GM21447 (cell line): ENCODE measurements at regions not wholly inside any gene's neighbourhood (a gene's known extent, or its start where the extent isn't known, plus 50 kb on each side); places are given as distances from the start of the nearest gene placed in this dataset.

Experiments used
- ATAC-seq: cut with Tn5 transposase; IDR thresholded peaks from one replicate; pipeline ENCODE4 v1.9.1; 2021; ENCODE audit not compliant: unreplicated experiment

DNA sequence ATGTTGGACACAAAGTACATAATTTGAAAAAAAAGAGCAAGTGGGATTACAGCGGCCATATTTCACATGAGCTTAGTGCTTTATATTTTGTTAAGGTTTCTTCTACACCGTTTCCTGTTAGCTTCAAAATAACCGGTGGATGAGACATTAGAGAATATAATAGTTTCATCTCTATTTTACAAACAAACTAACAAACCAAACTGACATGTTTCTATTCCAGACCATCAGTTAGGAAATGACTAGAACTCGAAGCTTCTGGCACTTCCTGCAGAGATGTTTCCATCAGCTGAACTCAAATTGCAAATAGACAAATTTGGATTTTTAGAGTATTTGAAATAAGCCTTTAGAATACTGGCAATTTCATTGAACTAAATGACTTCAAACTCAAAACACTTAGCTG lies 86.5 kb downstream of the MTRR start:
- no peak for ATAC-seq

DNA sequence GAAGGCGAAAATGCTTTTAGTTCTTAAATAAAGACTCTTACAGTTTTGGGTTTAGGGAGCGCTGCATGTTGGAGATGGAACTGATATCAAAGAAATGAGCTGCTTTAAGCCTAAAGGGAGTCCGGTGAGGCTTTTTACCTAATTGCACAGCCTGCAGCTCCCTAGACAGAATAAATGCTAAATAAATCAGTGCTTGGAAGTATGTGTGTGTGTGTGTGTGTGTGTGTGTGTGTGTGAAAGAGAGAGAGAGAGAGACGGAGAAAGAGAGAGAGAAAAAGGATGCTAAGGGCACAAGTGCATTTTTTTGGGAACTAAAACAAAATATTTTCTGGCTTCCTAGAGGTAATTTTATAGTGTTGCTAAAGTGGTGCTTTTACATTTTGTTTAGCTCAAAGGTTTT lies 88.4 kb downstream of the MTRR start:
- ATAC-seq = no peak

DNA sequence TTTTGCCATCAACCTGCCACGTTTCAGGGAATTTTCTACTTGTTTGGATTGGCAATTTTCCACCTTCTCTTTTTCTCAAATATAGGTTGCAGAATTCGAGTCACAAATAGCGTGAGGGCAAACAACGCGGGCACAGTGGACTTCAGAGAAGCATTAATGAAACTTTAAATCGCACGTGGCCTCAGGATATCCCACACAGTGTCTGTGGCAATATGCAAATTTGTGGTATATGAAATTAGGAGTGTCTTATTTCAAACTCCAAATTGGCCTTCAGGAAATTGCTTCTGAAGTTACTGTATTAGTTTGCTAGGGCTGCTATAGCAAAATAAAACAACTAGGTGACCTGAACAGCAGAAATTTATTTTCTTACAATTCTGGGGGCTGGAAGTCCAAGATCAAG lies 91.2 kb downstream of the MTRR start:
- ATAC-seq = no peak

DNA sequence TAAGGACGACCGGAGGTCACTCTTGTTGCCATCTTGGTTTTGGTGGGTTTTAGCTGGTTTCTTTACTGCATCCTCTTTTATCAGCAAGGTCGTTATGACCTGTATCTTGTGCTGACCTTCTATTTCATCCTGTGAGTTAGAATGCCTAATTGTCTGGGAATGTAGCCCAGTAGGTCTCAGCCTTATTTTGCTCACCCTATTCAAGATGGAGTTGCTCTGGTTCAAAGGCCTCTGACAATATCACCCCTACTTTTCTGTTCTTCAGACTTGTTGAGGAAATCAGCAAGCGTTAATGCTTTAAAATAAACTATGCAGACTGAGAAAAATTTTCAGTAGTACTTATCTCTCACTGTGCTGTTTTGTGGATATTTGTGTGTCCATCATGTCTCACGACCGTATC lies 92.6 kb downstream of the MTRR start:
- no peak for ATAC-seq

DNA sequence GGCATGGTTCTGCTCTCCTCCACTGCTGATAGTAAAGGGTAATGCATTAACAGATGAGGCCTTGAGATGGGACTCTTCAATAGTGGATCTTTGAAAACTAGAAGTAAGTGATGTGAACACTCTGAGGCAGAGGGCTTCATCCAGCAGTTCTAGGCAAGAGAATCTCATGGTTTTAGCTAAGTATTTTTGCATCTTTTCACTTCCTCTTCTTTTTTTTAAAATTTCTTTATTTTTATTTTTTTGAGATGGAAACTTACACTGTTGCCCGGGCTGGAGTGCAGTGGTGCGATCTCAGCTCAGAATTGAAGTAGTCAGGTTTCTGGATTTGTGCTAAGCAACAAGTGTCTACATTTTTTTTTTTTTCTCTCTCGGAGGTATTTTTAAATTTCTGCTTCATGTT lies 101.9 kb downstream of the MTRR start:
- peak; percentile 66 for ATAC-seq

DNA sequence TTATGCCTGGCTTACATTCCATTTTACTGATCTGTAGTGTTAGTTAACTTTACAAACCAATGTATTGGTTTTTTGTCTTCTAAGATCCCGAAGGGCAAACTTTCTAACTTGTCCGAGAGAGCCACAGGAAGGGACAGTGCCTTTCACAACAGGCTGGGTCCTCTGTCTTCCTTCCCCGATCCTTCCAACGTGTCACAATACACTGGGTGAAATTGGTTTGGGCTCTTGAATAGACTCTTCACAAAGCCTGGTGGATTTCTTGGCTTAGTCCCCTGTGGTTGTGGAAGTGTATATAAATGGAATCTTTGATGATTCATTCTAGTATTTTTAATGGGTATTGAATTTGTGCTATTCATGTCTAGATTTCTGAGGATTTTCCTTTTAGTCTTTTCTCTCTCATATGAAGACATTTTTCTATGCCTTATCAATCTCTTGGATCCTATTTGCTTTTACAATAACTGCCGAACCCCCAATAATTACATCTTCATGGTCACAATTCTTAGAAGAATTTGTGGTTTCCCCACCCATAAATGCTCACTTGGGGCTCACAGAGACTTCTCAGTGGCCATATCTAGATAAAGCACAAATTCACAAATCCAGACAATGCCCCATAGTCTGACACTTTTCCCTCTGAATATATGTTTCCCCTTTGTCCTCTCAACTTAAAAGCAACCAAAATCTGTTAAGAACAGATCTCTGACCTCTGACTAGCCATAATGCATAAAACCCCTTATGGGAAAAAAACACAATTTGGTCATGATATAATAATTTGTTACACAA lies 107.7 kb downstream of the MTRR start:
- no peak for ATAC-seq

DNA sequence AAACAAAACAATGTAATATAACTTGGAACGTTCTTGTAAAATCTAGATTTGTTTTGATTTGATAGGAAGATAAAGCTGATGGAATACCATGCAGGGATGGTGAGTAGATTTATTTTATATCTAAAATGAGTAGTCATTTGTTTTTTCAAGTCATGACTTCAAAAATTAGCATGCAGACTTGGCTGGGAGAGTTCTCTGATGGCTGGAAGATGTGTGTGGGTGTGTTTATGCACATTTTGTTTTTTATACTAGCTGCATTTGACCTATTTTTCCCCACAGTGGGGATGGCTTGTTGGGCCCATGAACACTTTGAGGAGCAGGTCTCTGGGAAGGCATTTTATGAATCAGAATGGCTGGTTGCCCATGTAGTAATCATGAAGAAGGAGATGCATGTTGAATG lies 109.2 kb downstream of the MTRR start:
- ATAC-seq = no peak

DNA sequence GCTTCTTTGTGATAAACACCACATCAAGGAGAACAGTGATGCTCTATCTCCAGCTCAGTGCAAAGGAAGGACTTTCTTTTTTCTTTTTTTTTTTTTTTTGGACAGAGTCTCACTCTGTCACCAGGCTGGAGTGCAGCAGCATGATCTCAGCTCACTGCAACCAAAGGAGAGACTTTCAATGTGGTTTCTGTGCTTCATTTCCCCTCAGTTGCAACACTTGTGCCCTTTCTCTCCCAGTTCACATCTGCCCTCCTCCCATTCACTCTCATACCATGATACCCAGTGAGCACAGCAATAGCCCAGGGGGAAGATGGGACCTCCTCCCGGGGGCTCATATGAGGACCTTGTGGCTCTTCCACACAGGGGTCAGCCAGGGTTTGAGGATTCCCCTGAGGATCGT lies 110.0 kb downstream of the MTRR start:
- ATAC-seq = no peak

DNA sequence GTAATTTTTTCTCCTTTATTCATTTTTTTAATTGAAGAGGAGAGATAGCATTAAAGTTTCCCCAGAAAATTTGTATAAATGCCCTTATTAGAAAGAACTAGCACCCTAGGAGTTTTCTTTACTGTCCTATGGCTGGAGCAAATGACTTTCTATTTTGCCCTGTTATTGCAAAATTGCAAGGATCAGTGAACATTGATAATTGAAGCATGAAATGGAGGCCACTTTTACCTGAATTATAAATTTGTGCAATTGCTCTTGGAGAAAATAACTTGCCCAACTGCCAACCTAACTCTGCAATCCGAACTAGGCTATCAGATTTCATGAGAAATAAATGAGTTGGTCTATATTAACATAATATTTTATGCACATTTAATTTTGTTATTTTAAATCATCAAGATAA lies 111.9 kb downstream of the MTRR start:
- no peak for ATAC-seq

DNA sequence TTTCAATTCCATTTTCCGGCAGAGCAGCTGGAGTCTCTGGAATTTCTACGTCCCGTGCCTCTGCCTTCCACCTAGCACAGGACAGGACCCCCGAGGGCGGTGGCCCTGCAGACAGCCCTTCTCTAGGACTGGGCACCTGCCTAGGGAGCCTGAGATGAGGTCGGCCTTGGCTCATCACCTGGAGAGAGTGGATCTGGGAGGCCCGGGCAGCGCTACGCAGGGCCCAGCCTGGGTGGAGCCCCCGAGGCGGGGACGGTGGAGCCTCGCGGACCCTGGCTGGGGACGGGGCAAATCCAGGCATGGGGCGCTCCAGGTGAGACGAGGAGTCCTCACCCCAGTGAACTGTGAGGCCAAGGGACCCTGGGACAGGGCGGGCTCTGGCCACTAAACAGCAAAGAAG lies 114.5 kb downstream of the MTRR start:
- no peak for ATAC-seq

DNA sequence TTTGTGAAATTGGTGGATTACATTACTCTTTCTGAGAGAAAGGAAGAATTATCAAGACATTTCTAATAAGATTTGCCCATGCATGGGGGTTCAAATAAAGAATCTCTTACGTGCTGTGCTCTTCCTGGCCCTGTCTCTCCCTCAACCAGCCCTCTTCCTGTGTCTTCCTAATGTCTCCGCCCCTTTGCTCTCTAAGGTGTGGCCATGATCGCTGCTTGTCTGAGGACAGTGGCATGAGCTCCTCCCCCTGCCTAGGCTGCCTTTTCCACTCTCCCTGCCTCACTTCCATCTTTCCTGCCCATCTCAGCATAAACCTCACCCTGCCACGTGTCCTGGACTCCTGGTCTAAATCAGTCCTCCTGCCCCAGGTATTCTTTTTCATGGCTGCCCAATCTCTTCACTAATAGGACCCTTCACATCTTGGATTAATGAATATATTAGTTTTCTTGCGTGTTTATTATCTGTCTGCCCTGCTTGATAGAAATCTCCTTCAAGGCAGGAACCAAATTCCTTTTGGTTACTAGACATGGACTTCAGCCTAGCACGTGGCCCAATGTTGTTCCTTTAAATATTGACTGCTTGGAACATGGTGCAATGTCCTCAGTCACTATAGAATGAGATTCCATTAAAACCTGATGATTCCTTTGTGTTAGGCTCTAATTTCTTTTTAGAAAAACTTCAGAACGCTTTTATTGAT lies 122.3 kb downstream of the MTRR start:
- ATAC-seq = no peak

DNA sequence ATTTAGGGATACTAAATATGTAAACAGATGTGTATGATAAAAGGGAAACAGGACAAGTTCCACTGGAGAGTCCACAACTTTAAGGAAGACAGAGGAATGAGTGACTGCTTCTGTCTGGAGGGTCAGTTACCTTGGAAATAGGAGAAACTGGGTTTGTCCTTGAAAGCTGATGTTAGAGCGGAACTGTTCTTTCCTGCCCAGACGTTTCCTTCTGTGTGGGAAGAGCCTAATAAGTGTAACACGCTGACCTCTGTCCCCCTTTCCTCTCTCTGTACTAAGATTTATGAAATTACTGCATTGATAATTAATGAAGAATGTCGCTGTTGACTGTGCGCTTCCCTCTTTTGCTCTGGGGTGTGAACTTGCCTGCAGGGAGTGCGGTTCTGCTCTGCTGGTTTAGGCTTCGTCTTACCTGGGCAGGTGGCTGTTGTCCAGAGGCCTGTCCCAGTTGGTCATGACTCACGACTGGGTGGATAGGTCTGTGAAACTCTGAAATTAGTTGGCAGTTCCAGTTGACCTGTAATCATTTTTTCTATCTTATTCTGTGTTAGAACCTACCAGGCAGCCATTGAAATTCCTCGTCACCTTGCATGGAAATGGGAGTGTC lies 126.8 kb downstream of the MTRR start:
- ATAC-seq = no peak

DNA sequence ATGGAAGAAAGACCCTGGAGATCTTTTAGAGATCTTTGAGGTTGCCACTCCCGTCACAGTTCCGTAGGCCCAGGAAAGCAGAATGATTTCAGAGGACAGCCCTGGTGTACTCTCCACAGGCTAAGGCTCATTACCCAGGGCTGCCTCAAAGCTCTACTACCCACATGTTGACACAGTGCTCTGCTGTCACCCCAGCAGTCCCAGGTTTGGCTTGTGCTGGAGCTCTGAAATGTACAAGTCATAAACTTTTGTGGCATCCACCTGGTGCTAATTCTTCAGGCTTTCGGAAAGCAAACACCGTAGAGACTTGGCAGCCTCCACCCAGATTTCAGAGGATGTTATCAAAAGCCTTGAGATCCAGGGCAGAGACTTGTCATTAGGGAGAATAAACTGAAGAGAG lies 136.5 kb downstream of the MTRR start:
- no peak for ATAC-seq

DNA sequence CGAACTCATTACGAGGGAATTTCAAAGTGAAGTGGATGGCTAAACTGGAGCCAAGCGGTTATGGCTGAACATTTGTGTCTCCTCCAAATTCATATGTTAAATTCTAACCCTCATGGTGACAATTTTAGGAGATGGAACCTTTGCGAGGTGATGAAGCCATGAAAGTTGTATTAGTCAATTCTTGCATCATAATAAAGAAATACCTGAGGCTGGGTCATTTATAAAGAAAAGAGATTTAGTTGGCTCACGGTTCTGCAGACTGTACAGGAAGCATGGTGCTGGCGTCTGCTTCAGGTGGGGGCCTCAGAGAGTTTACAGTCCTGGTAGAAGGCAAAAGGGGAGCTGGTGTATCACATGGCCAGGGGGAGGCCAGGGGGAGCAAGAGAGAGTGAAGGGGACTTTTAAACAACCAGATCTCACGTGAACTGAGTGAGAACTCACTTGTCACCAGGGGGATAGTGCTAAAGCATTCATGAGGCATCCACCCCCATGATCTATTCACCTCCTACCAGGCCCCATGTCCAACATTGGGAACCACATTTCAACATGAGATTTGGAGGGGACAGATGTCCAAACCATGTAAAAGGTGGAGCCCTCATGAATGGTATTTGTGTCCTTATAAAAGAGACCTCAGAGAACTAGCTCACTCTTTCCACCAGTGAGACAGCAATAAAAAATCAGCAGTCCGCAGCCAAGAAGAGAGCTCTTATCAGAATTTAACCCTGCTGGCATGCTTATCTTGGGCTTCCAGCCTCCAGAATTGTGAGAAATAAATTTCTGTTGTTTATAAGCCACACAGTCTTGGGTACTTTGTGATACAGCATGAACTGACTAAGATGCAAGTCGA lies 143.4 kb downstream of the MTRR start:
- no peak for ATAC-seq

DNA sequence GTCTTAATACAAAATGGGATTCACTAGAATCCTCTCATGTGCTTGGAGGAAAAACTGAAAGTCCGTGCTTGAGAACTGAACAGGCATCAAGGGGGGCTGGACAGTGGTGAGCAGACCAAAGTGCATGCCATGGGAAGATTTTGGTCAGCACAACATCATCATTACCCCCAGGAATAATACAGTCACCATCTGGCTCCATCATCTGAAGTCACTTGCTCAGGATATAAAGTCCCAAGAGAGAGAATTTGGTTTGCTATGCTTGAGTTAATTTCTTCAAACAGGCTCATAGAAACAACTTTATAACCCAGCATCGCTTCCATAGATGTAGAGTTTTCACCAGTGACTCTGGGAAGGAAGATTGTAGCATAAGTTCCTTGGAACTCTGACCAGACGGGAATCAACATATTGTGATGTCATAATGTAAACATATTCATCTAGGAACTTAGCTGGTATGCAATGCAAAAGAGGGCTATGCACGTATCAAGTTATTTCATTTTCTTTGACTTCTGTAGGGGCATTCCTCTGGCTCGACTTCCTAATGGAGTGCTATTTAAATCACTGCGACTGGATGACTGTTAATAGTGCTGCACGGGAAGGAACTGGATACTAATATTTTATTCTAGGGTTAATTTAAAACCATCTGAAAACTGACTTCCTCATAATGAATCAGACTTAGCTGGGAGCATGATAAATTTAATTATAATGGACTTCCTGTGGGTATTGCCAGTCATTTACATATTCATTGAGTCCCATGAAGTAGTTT lies 145.2 kb downstream of the MTRR start:
- ATAC-seq = no peak

DNA sequence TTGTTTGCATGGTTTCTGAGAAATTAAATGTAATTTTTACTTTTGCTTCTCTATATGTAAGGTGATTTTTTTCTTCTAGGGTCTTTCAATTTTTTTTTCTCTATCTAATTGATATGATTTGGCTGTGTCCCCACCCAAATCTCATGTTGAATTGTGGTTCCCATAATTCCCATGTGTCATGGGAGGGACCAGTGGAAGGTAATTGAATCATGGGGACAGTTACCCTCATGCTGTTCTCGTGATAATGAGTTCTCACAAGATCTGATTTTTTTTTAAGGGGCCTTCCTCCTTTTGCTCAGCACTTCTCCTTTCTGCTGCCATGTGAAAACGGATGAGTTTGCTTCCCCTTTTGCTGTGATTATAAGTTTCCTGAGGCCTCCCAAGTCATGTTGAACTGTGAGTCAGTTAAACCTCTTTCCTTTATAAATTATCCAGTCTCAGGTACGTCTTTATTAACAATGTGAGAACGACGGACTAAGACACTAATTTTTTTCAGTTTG lies 150.8 kb downstream of the MTRR start:
- ATAC-seq = peak; percentile 56

DNA sequence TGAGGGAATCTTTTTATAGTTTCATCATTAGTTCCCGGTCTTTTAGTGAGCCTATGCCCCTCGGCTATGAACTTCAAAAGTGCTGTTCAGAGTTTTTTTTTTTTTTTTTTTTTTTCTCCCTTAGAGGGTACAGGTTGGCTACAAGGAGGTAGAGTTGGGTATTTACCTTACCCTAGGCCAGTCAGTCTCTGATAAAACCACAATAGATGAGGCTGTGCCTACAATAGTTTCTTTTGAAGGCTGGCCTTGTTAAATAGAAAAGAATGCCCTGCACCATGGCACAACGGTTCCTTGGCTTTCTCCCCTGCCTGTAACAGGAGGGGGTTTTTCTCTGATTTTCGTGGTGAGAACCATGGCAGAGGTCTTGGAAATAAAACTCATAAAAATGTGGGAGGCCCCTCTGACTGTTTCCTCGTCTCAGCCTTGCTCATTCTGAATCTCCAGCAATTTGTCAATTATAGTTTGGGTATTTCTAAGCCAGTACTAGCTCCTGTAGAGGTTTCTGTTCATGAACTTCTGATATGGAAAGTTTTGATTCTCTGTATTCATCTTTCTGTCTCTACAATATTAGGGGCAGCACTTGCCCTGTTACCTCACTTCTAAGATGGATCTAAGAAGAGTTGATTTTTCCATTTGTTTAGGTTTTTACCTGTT lies 152.0 kb downstream of the MTRR start:
- ATAC-seq = no peak

DNA sequence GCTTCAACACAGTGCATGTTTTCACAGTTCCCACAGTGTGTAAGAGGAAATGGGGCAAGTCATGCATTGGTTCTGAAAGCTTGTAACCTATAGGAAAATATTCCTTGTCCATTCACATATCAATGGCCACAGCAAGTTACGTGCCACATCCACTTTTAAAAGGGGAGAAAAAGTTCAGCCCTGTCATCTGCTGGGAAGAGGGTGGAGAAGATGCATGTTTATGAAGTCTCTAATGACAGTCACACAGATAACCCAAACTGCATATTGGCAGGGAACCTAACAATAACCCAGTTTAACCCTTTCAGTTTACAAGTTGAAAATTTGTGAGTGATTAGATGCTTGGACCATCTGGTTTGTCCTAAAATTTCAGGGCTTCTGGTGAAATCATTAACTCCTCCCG lies 159.3 kb downstream of the MTRR start:
- no peak for ATAC-seq

DNA sequence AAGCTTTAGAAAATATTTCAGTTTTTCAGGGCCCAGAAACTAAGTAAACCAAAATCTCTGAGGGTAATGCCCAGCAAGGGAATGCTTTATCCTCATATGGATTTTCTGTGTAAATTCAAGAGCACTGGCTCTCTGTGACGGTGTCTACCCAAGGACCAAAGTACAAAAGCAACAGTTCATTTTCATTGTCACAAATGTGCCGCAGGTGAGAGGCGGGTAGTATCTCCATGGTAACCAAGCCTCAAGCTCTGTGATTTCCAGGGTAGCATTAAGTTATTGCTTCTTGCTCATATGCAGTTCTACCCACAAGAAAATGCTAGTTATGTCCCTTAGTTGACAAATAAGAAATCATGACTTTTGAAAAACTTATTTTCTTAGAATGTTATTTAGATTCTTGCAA lies 164.3 kb downstream of the MTRR start:
- no peak for ATAC-seq

DNA sequence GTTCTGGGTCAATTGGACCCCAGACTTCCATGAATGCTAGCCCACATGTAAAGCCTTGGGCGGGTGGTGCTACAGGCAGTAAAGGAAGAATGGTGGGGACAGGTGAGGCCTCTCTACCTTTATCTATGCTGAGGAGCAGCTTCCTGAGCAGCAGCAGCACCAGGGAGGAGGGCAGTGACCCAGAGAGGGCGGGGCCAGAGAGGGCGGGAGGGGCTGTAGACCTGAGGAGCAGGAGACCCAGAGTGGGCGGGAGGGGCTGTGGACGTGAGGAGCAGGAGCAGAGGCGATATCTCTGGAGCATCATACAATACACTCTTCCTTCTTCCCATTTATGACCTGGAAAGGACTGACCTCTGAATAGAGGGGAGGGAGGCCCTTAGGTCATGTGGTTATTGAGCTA lies 165.9 kb downstream of the MTRR start:
- no peak for ATAC-seq
